ENCODE measurements at regions not wholly inside any gene's neighbourhood (a gene's known extent, or its start where the extent isn't known, plus 50 kb on each side); places are given as distances from the start of the nearest gene placed in this dataset.

- TF ChIP-seq CTCF (IDR thresholded peaks at IDR 0.05) (no peak), POLR2A (IDR thresholded peaks at IDR 0.05) (no peak)
Observed at GRCh38 chr18:22606563-22607283, 189.0 kb upstream of the CTAGE1 start.

Data from body of pancreas (tissue), 4 donors.